ENCODE measurements at regions not wholly inside any gene's neighbourhood (a gene's known extent, or its start where the extent isn't known, plus 50 kb on each side); places are given as distances from the start of the nearest gene placed in this dataset.

DNA sequence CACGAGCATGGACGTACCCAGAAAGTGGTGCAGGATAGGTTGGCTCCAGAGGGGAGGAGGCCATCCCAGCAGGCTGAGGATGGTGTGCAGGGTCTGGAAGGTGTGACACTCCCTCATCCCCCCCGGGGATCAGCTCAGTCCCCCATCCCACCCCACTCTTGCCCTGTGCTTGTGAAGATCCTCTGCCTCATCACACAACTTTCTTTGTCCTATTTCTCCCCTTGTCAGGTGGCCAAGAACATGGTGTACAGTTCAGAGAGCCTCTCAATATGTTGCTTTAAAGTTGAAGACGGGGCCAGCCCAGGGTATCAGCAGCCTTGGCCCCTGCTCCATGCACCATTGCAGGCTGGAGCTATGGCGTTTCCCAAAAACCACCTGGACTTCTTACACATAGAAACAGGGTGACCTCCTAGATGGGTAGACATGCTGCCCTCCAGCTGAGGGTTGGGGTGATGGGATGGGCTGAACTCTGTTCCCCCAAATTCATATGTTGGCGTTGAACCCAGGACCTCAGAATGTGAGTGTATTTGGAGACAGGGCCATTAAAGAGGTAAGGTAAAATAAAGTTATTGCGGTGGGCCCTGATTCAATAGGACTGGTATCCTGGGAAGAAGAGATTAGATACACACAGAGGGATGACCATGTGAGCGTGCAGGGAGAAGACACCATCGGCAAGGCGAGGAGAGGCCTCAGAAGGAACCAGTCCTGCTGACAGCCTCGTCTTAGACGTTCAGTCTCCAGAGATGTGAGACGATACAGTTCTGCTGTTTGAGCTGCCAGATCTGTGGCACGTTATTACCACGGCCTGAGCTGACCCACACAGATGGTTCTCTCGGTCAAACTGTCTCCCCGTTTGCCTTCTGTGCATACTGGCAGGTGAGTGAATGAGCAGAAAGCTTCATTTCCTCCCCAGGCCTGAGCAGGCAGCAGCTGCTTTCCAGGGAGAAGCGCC lies 272.5 kb downstream of the GADD45G start:
- H3K9me3 ChIP-seq (ENCODE audit: control insufficient read depth, low read length) = no peaks in the 10 kb centered on the region
- no peaks in the 10 kb centered on the region for H3K36me3 ChIP-seq (ENCODE audit: control insufficient read depth, insufficient read depth, low read length)
- H3K9ac ChIP-seq (ENCODE audit: extremely low read depth, low read length, poor library complexity, severe bottlenecking) = no peak overlapping the region
- WGBS, 2 experiments (ENCODE audit: insufficient coverage in 1 of 2, insufficient read length in 1 of 2) = 82 to 87% methylated on average over 12 to 18 of the region's 18 CpGs
- H3K4me3 ChIP-seq (ENCODE audit: low read length) = no peak overlapping the region
- Mint-ChIP-seq H3K9me3 (no peaks in the 10 kb centered on the region), H3K27me3 (ENCODE audit: insufficient read depth) (peaks cover 1% of the 10 kb centered on the region), H3K4me1 (peaks cover 1% of the 10 kb centered on the region), H3K36me3 (ENCODE audit: low read depth) (no peaks in the 10 kb centered on the region), H3K4me3 (no peak overlapping the region), H3K27ac (no peak overlapping the region)
- no peak overlapping the region for H3K27ac ChIP-seq (ENCODE audit: low read depth, low read length)
- DNase-seq = peak; percentile 30
- H3K27me3 ChIP-seq (ENCODE audit: control insufficient read depth, insufficient read depth, low read length, poor library complexity, severe bottlenecking) = no peaks in the 10 kb centered on the region
- H3K4me1 ChIP-seq (ENCODE audit: control insufficient read depth, insufficient read depth, low read length) = no peaks in the 10 kb centered on the region
- TF ChIP-seq CTCF (conservative IDR thresholded peaks at IDR 0.05) = no peak

DNA sequence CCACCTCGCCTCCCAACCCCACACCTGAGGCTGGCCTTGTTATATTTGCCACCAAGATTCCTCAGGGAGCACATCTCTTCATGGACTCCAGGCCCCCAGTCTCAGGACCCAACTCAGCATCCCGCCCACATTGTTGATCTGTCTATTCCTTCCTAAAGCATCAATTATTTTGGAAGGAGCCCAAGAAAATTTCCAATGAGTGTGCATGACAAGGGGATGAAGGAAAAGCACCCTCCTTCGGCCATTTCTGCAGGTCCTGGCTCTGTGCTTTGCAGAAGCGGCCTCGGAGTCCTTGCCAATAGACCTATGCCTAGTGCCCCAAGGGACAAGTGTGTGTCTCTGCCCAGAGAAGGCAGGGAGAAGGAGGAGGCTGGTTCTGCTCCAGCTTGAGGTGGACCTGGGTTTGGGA lies 273.2 kb downstream of the GADD45G start:
- Histone ChIP-seq H3K27me3 (ENCODE audit: control insufficient read depth, insufficient read depth, low read length, poor library complexity, severe bottlenecking) (no peaks in the 10 kb centered on the region), H3K36me3 (ENCODE audit: control insufficient read depth, insufficient read depth, low read length) (no peaks in the 10 kb centered on the region), H3K4me3 (ENCODE audit: low read length) (no peak overlapping the region), H3K27ac (ENCODE audit: low read depth, low read length) (no peak overlapping the region), H3K4me1 (ENCODE audit: control insufficient read depth, insufficient read depth, low read length) (no peaks in the 10 kb centered on the region), H3K9me3 (ENCODE audit: control insufficient read depth, low read length) (no peaks in the 10 kb centered on the region), H3K9ac (ENCODE audit: extremely low read depth, low read length, poor library complexity, severe bottlenecking) (no peak overlapping the region)
- peak; percentile 19 for DNase-seq
- TF ChIP-seq CTCF (conservative IDR thresholded peaks at IDR 0.05) = no peak
- 83 to 86% methylated on average over 1 to 5 of the region's 5 CpGs for WGBS, 2 experiments (ENCODE audit: insufficient coverage in 1 of 2, insufficient read length in 1 of 2)
- Mint-ChIP-seq H3K4me1 (peaks cover 1% of the 10 kb centered on the region), H3K9me3 (no peaks in the 10 kb centered on the region), H3K36me3 (ENCODE audit: low read depth) (no peaks in the 10 kb centered on the region), H3K27me3 (ENCODE audit: insufficient read depth) (no peaks in the 10 kb centered on the region), H3K4me3 (no peak overlapping the region), H3K27ac (no peak overlapping the region)

GRCh38 chr9:89878687-89879086 lies 273.9 kb downstream of the GADD45G start:
- WGBS, 2 experiments (ENCODE audit: insufficient coverage in 1 of 2, insufficient read length in 1 of 2) = 87 to 91% methylated on average over 6 of the region's 6 CpGs
- H3K4me1 Mint-ChIP-seq = peaks cover 1% of the 10 kb centered on the region
- no peaks in the 10 kb centered on the region for H3K27me3 Mint-ChIP-seq (ENCODE audit: insufficient read depth)
- Histone ChIP-seq H3K9me3 (ENCODE audit: control insufficient read depth, low read length) (no peaks in the 10 kb centered on the region), H3K9ac (ENCODE audit: extremely low read depth, low read length, poor library complexity, severe bottlenecking) (no peak overlapping the region), H3K4me1 (ENCODE audit: control insufficient read depth, insufficient read depth, low read length) (no peaks in the 10 kb centered on the region), H3K27ac (ENCODE audit: low read depth, low read length) (no peak overlapping the region), H3K27me3 (ENCODE audit: control insufficient read depth, insufficient read depth, low read length, poor library complexity, severe bottlenecking) (no peaks in the 10 kb centered on the region), H3K36me3 (ENCODE audit: control insufficient read depth, insufficient read depth, low read length) (no peaks in the 10 kb centered on the region), H3K4me3 (ENCODE audit: low read length) (no peak overlapping the region)
- no peak overlapping the region for H3K27ac Mint-ChIP-seq
- no peak for TF ChIP-seq CTCF (conservative IDR thresholded peaks at IDR 0.05)
- DNase-seq = peak; percentile 24
- no peaks in the 10 kb centered on the region for H3K9me3 Mint-ChIP-seq
- no peak overlapping the region for H3K4me3 Mint-ChIP-seq
- no peaks in the 10 kb centered on the region for H3K36me3 Mint-ChIP-seq (ENCODE audit: low read depth)

All from endodermal cell (in vitro differentiated cells).